OCI-LY1 (cell line): ENCODE measurements at regions not wholly inside any gene's neighbourhood (a gene's known extent, or its start where the extent isn't known, plus 50 kb on each side); places are given as distances from the start of the nearest gene placed in this dataset.
"Not testable (repeated sequence)": the region's sequence is repeated elsewhere in the genome, so short reads cannot be mapped to it uniquely, and the experiment has no call there.

Experiments
- H2AFZ ChIP-seq: fragments of 200-600 bp; sonication (generic), shearing (Covaris generic); 2 replicates; pipeline ENCODE4 v1.6.0; 2014; ENCODE audit warnings: antibody characterized with exemption, mild to moderate bottlenecking, low read length
- H3F3A ChIP-seq: fragments of 200-600 bp; sonication (generic), shearing (Covaris generic); 2 replicates; pipeline ENCODE4 v1.6.0; 2014; ENCODE audit warnings: mild to moderate bottlenecking, antibody characterized with exemption, low read length, moderate library complexity; ENCODE audit not compliant: insufficient read depth
- H3K27ac ChIP-seq: fragments of 200-600 bp; sonication (generic); 2 replicates; pipeline ENCODE4 v1.5.1; 2014; ENCODE audit warnings: low read length, mixed run types, mild to moderate bottlenecking, low read depth; ENCODE audit not compliant: poor library complexity, severe bottlenecking
- H3K27me3 ChIP-seq: fragments of 200-600 bp; sonication (generic); 2 replicates; pipeline ENCODE4 v1.6.0; 2014; ENCODE audit warnings: antibody characterized with exemption, mild to moderate bottlenecking, low read length, moderate library complexity; ENCODE audit not compliant: insufficient read depth
- H3K36me3 ChIP-seq: fragments of 200-600 bp; sonication (generic); 2 replicates; pipeline ENCODE4 v1.6.1; 2014; ENCODE audit warnings: mild to moderate bottlenecking, antibody characterized with exemption, low read length, moderate library complexity, mixed read lengths; ENCODE audit not compliant: insufficient read depth
- H3K4me1 ChIP-seq: fragments of 200-600 bp; sonication (generic); 2 replicates; pipeline ENCODE4 v1.5.1; 2014; ENCODE audit warnings: mild to moderate bottlenecking, low read length, moderate library complexity; ENCODE audit not compliant: insufficient read depth, severe bottlenecking
- H3K4me2 ChIP-seq: fragments of 200-600 bp; sonication (generic), shearing (Covaris generic); 2 replicates; pipeline ENCODE4 v1.6.1; 2014; ENCODE audit warnings: low read length
- H3K4me3 ChIP-seq: fragments of 200-600 bp; sonication (generic); 2 replicates; pipeline ENCODE4 v1.5.1; 2014; ENCODE audit warnings: low read length, low read depth, mild to moderate bottlenecking, mixed read lengths; ENCODE audit not compliant: poor library complexity, severe bottlenecking
- H3K79me2 ChIP-seq: fragments of 200-600 bp; shearing (Covaris generic); 2 replicates; pipeline ENCODE4 v1.6.1; 2016; ENCODE audit warnings: mixed run types, low read length, mixed read lengths; ENCODE audit not compliant: insufficient read depth
- H3K9ac ChIP-seq: fragments of 200-600 bp; sonication (generic), shearing (Covaris generic); 2 replicates; pipeline ENCODE4 v1.6.1; 2014; ENCODE audit warnings: mild to moderate bottlenecking, low read length, mixed read lengths
- H3K9me2 ChIP-seq: fragments of 200-600 bp; sonication (generic), shearing (Covaris generic); 2 replicates; pipeline ENCODE4 v1.6.1; 2014; ENCODE audit warnings: low read depth, mild to moderate bottlenecking, low read length, mixed read lengths
- H3K9me3 ChIP-seq: fragments of 200-600 bp; shearing (Covaris generic); 2 replicates; pipeline ENCODE4 v1.6.1; 2014; ENCODE audit warnings: low read length, mixed read lengths
- H4K20me1 ChIP-seq: fragments of 200-600 bp; sonication (generic), shearing (Covaris generic); 2 replicates; pipeline ENCODE4 v1.6.0; 2016; ENCODE audit warnings: mild to moderate bottlenecking, low read length; ENCODE audit not compliant: insufficient read depth
- CTCF ChIP-seq: fragments of 200-600 bp; sonication (generic), shearing (Covaris generic); IDR thresholded peaks from 2 replicates; pipeline ENCODE4 v1.5.1; 2017; ENCODE audit warnings: mild to moderate bottlenecking, antibody characterized with exemption, low read length, moderate library complexity, mixed read lengths
- EZH2 ChIP-seq: fragments of 200-600 bp; sonication (generic), shearing (Covaris generic); IDR thresholded peaks from 2 replicates; pipeline ENCODE4 v1.8.0; 2017; ENCODE audit warnings: borderline replicate concordance, mixed run types, mild to moderate bottlenecking, antibody characterized with exemption, low read length, moderate library complexity, mixed read lengths

DNA sequence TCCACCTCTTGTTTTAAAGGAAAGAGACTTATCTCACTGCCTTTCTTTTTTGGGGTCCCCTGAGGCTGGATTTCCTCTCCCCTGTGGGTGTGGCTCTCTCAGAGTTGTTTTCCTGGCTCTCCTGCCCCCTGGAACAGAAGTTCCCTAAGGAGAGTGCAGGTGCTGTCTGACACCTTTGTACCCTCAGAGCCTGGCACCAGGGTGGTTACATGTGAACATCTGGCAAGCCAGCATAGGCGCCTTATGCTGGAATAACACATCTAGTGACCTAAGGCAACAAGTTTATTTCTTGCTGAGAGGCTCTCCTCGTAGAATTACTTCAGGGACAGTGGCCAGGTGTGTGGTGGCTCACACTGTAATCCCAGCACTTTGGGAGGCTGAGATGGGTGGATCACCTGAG, 172.9 kb upstream of the PTCH1 start:
- Histone ChIP-seq H3K9me3 (no peaks in the 10 kb centered on the region), H3K4me3 (no peak overlapping the region), H3K9ac (no peak overlapping the region), H2AFZ (no peak overlapping the region), H3K4me2 (no peak overlapping the region), H3K4me1 (no peaks in the 10 kb centered on the region), H4K20me1 (no peaks in the 10 kb centered on the region), H3F3A (no peaks in the 10 kb centered on the region), H3K27me3 (no peaks in the 10 kb centered on the region; the same call in 1 of the 2 replicates), H3K9me2 (no peaks in the 10 kb centered on the region), H3K27ac (no peak overlapping the region), H3K36me3 (no peaks in the 10 kb centered on the region), H3K79me2 (no peaks in the 10 kb centered on the region)
- TF ChIP-seq CTCF (no peak), EZH2 (no peak)

DNA sequence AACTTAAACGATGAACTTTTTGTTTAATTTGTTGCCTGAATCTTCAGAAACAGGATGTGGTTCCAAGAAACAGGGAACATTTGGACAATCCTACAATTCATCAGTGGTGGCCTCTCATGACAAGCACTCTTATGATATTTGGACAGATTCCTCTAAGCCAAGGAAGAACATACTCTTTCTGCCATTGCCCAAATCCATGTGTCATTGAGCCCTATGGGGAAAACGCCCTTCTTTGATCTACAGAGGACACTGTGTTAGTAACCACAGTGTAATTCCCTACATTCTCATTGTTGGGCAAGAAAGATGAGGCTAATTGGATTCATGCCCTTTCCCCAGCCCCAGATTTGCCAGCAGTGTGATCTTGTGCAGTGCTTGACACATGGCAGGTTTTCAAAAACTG, 167.7 kb upstream of the PTCH1 start:
- Histone ChIP-seq H3K36me3 (no peaks in the 10 kb centered on the region), H4K20me1 (no peaks in the 10 kb centered on the region), H3K4me3 (no peak overlapping the region), H3K27ac (no peak overlapping the region), H3K79me2 (no peaks in the 10 kb centered on the region), H3K9me2 (no peaks in the 10 kb centered on the region), H2AFZ (no peak overlapping the region), H3K9me3 (no peaks in the 10 kb centered on the region), H3K9ac (no peak overlapping the region), H3K4me2 (no peak overlapping the region), H3F3A (no peaks in the 10 kb centered on the region), H3K27me3 (no peaks in the 10 kb centered on the region), H3K4me1 (no peaks in the 10 kb centered on the region)
- TF ChIP-seq EZH2 (no peak), CTCF (no peak)

- H2AFZ ChIP-seq, H3F3A ChIP-seq, H4K20me1 ChIP-seq, H3K79me2 ChIP-seq, H3K9me3 ChIP-seq, H3K4me2 ChIP-seq, H3K9me2 ChIP-seq, H3K9ac ChIP-seq, H3K27ac ChIP-seq, H3K4me1 ChIP-seq, H3K4me3 ChIP-seq, H3K27me3 ChIP-seq, H3K36me3 ChIP-seq: not testable (repeated sequence)
Observed at GRCh38 chr9:95680306-95680705, 163.5 kb upstream of the PTCH1 start.

- no peaks in the 10 kb centered on the region for H3K4me1 ChIP-seq
- no peaks in the 10 kb centered on the region for H3K36me3 ChIP-seq
- no peaks in the 10 kb centered on the region for H3K79me2 ChIP-seq
- no peaks in the 10 kb centered on the region for H3K9me2 ChIP-seq
- no peak overlapping the region for H3K27ac ChIP-seq
- no peaks in the 10 kb centered on the region for H3K9me3 ChIP-seq
- no peak overlapping the region for H3K4me2 ChIP-seq
- no peaks in the 10 kb centered on the region for H4K20me1 ChIP-seq
- no peaks in the 10 kb centered on the region for H3K27me3 ChIP-seq
- no peak overlapping the region for H3K4me3 ChIP-seq
- no peak overlapping the region for H3K9ac ChIP-seq
- H2AFZ ChIP-seq: no peak overlapping the region
- H3F3A ChIP-seq: no peaks in the 10 kb centered on the region
- TF ChIP-seq CTCF (no peak), EZH2 (no peak)
Observed at GRCh38 chr9:95679874-95680273, 163.1 kb upstream of the PTCH1 start.
